MM.1S (cell line): ENCODE measurements at regions not wholly inside any gene's neighbourhood (a gene's known extent, or its start where the extent isn't known, plus 50 kb on each side); places are given as distances from the start of the nearest gene placed in this dataset.

Experiments
- DNase-seq: peaks from one replicate; pipeline ENCODE4 v3.0.0-alpha.2; 2015
- H2AFZ ChIP-seq: fragments of 300-600 bp; sonication (generic); 2 replicates; pipeline ENCODE4 v1.6.0; 2016; ENCODE audit warnings: antibody characterized with exemption, low read length
- H3F3A ChIP-seq: fragments of 300-600 bp; sonication (generic); 2 replicates; pipeline ENCODE4 v1.6.1; 2016; ENCODE audit warnings: mild to moderate bottlenecking, antibody characterized with exemption, low read length, moderate library complexity, mixed read lengths; ENCODE audit not compliant: insufficient read depth
- H3K27ac ChIP-seq: fragments of 300-600 bp; sonication (generic); 2 replicates; pipeline ENCODE4 v1.5.1; 2016; ENCODE audit warnings: mild to moderate bottlenecking, low read length
- H3K27me3 ChIP-seq: fragments of 300-600 bp; sonication (generic); replicated peaks from 2 replicates; pipeline ENCODE4 v1.6.0; 2016; ENCODE audit warnings: low read length; ENCODE audit not compliant: insufficient read depth
- H3K36me3 ChIP-seq: fragments of 300-600 bp; sonication (generic); replicated peaks from 2 replicates; pipeline ENCODE4 v1.6.1; 2016; ENCODE audit warnings: mild to moderate bottlenecking, low read length, mixed read lengths; ENCODE audit not compliant: insufficient read depth
- H3K4me1 ChIP-seq: fragments of 300-600 bp; sonication (generic); 2 replicates; pipeline ENCODE4 v1.6.1; 2016; ENCODE audit warnings: low read length, mixed read lengths
- H3K4me2 ChIP-seq: fragments of 300-600 bp; sonication (generic); 2 replicates; pipeline ENCODE4 v1.6.0; 2016; ENCODE audit warnings: low read depth, low read length
- H3K4me3 ChIP-seq: fragments of 300-600 bp; sonication (generic); 2 replicates; pipeline ENCODE4 v1.5.1; 2016; ENCODE audit warnings: low read length, mixed read lengths
- H3K79me2 ChIP-seq: fragments of 300-600 bp; sonication (generic); 2 replicates; pipeline ENCODE4 v1.6.1; 2016; ENCODE audit warnings: mixed run types, low read length, mixed read lengths
- H3K9ac ChIP-seq: fragments of 300-600 bp; sonication (generic); 2 replicates; pipeline ENCODE4 v1.6.1; 2016; ENCODE audit warnings: low read length, mixed read lengths
- H3K9me2 ChIP-seq: fragments of 300-600 bp; sonication (generic); replicated peaks from 2 replicates; pipeline ENCODE4 v1.6.1; 2016; ENCODE audit warnings: mild to moderate bottlenecking, low read length, mixed read lengths; ENCODE audit not compliant: insufficient read depth
- H3K9me3 ChIP-seq: fragments of 300-600 bp; sonication (generic); replicated peaks from 2 replicates; pipeline ENCODE4 v1.6.1; 2016; ENCODE audit warnings: mild to moderate bottlenecking, low read length, mixed read lengths; ENCODE audit not compliant: insufficient read depth
- H4K20me1 ChIP-seq: fragments of 300-600 bp; sonication (generic); 2 replicates; pipeline ENCODE4 v1.6.1; 2016; ENCODE audit warnings: mild to moderate bottlenecking, low read length, moderate library complexity, mixed read lengths; ENCODE audit not compliant: insufficient read depth
- CTCF ChIP-seq: fragments of 300-600 bp; sonication (generic); IDR thresholded peaks from 2 replicates; pipeline ENCODE4 v1.5.1; 2016; ENCODE audit warnings: antibody characterized with exemption, low read length, mixed read lengths
- EZH2 ChIP-seq: fragments of 300-600 bp; sonication (generic); optimal IDR thresholded peaks from 2 replicates; pipeline ENCODE3; 2017; ENCODE audit warnings: low read depth, mild to moderate bottlenecking, antibody characterized with exemption, low read length, mixed read lengths
- EZH2phosphoT487 ChIP-seq: fragments of 300-600 bp; sonication (generic); IDR thresholded peaks from 2 replicates; pipeline ENCODE4 v1.6.1; 2018; ENCODE audit warnings: antibody characterized with exemption, low read length

GRCh38 chr16:5907544-5907943 is 809.9 kb upstream of the EEF2KMT start:
- H3K36me3 ChIP-seq, result no peaks in the 10 kb centered on the region
- no peak for TF ChIP-seq EZH2phosphoT487
- TF ChIP-seq EZH2, result no peak
- H3K9me2 ChIP-seq, result no peaks in the 10 kb centered on the region
- H3K4me2 ChIP-seq, result no peak overlapping the region
- H3F3A ChIP-seq, result 0 out of 2 replicates have a peak, but pooled peaks cover 3% of the 10 kb centered on the region
- H3K4me1 ChIP-seq, result no peaks in the 10 kb centered on the region
- no peaks in the 10 kb centered on the region for H3K27me3 ChIP-seq
- no peak for DNase-seq
- H3K27ac ChIP-seq, result no peak overlapping the region
- H4K20me1 ChIP-seq, result no peaks in the 10 kb centered on the region
- no peak overlapping the region for H2AFZ ChIP-seq
- no peaks in the 10 kb centered on the region for H3K9me3 ChIP-seq
- H3K9ac ChIP-seq, result no peak overlapping the region
- H3K4me3 ChIP-seq, result no peak overlapping the region
- H3K79me2 ChIP-seq, result no peaks in the 10 kb centered on the region

DNA sequence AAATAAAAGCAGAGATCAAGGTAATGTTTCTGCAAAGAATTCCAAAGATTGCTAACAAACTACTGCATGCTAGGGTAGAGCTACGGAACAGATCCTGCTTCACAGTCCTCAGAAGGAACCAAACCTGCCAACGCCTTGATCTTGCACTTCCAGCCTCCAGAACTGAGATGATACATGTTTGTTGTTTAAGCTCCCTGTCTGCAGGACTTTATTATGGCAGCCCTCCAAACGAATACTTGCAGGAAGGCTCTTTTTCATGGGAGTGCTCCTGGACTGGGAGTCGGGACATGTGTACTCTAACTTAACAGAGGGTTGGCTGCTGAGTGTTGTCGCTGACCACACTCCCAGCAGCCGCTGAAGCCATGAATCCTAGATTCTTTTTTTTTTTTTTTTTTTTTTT is 808.8 kb upstream of the EEF2KMT start:
- no peaks in the 10 kb centered on the region for H4K20me1 ChIP-seq
- H3K9me2 ChIP-seq, result no peaks in the 10 kb centered on the region
- H3K27me3 ChIP-seq, result no peaks in the 10 kb centered on the region
- no peak for DNase-seq
- H3K36me3 ChIP-seq, result no peaks in the 10 kb centered on the region
- no peak overlapping the region for H2AFZ ChIP-seq
- H3K79me2 ChIP-seq, result no peaks in the 10 kb centered on the region
- no peak overlapping the region for H3K4me2 ChIP-seq
- H3K27ac ChIP-seq, result no peak overlapping the region
- TF ChIP-seq EZH2phosphoT487 (no peak), EZH2 (no peak), CTCF (no peak)
- H3K9ac ChIP-seq, result no peak overlapping the region
- 0 out of 2 replicates have a peak, but pooled peaks cover 3% of the 10 kb centered on the region for H3F3A ChIP-seq
- no peak overlapping the region for H3K4me3 ChIP-seq
- H3K9me3 ChIP-seq, result no peaks in the 10 kb centered on the region
- no peaks in the 10 kb centered on the region for H3K4me1 ChIP-seq

GRCh38 chr16:5905935-5906334 is 808.3 kb upstream of the EEF2KMT start:
- Histone ChIP-seq H3K9me3 (no peaks in the 10 kb centered on the region), H3K79me2 (no peaks in the 10 kb centered on the region), H3K4me1 (no peaks in the 10 kb centered on the region), H3K4me2 (no peak overlapping the region), H3K27ac (no peak overlapping the region), H3F3A (0 out of 2 replicates have a peak, but pooled peaks cover 3% of the 10 kb centered on the region), H2AFZ (no peak overlapping the region), H3K4me3 (no peak overlapping the region), H3K36me3 (no peaks in the 10 kb centered on the region), H3K9ac (no peak overlapping the region), H3K9me2 (no peaks in the 10 kb centered on the region), H3K27me3 (no peaks in the 10 kb centered on the region), H4K20me1 (no peaks in the 10 kb centered on the region)
- DNase-seq, result no peak
- TF ChIP-seq EZH2, result no peak
- no peak for TF ChIP-seq EZH2phosphoT487
- TF ChIP-seq CTCF, result no peak

DNA sequence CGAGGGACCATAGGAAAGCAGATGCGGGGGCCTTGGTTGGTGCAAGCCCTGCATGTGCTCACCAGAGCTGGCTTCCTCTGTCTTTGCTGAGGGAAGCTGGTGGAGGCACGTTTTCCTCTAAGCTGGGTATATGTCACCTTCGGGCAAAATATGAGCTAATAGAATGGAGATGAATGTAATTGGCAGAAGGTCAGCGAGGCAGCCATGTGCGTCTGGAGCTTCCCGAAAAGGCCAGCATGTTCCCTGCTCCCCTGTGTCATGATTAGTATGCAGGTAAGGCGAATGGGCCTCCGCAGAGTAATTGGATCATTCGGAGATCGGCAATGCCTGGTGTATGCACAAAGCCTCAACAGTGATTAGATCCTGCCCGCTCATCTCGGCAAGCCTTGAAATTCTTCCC is 806.2 kb upstream of the EEF2KMT start:
- H3K36me3 ChIP-seq, result no peaks in the 10 kb centered on the region
- H3K9me2 ChIP-seq, result no peaks in the 10 kb centered on the region
- H3K4me3 ChIP-seq, result no peak overlapping the region
- H3K9me3 ChIP-seq, result no peaks in the 10 kb centered on the region
- H3F3A ChIP-seq, result no peaks in the 10 kb centered on the region
- no peak overlapping the region for H3K4me2 ChIP-seq
- no peaks in the 10 kb centered on the region for H3K27me3 ChIP-seq
- H4K20me1 ChIP-seq, result no peaks in the 10 kb centered on the region
- TF ChIP-seq CTCF (no peak), EZH2phosphoT487 (no peak), EZH2 (no peak)
- H3K27ac ChIP-seq, result no peak overlapping the region
- DNase-seq, result no peak
- H2AFZ ChIP-seq, result no peak overlapping the region
- no peaks in the 10 kb centered on the region for H3K4me1 ChIP-seq
- H3K9ac ChIP-seq, result no peak overlapping the region
- no peaks in the 10 kb centered on the region for H3K79me2 ChIP-seq
